Neural crest cell (in vitro differentiated cells): ENCODE measurements at regions not wholly inside any gene's neighbourhood (a gene's known extent, or its start where the extent isn't known, plus 50 kb on each side); places are given as distances from the start of the nearest gene placed in this dataset.

Source experiments
- DNase-seq: peaks from one replicate; pipeline ENCODE4 v3.0.0; 2021; ENCODE audit warnings: low read depth, mixed read lengths, low spot score
- H3K27ac Mint-ChIP-seq: one replicate; pipeline ENCODE4 v1.8.0; 2021; ENCODE audit warnings: mild to moderate bottlenecking, mixed read lengths; ENCODE audit not compliant: unreplicated experiment
- H3K27me3 Mint-ChIP-seq: 2 replicates; pipeline ENCODE4 v1.8.0; 2021; ENCODE audit warnings: low read depth, mild to moderate bottlenecking, mixed read lengths
- H3K36me3 Mint-ChIP-seq: 2 replicates; pipeline ENCODE4 v1.8.0; 2021; ENCODE audit warnings: low read depth, mild to moderate bottlenecking, mixed read lengths
- H3K4me1 Mint-ChIP-seq: 2 replicates; pipeline ENCODE4 v1.8.0; 2021; ENCODE audit warnings: mixed read lengths
- H3K4me3 Mint-ChIP-seq: one replicate; pipeline ENCODE4 v1.8.0; 2021; ENCODE audit warnings: mild to moderate bottlenecking, mixed read lengths
- H3K9me3 Mint-ChIP-seq: 2 replicates; pipeline ENCODE4 v1.8.0; 2021; ENCODE audit warnings: mixed read lengths
- TF ChIP-seq, protein P1 (sequence below): fragments of 200-600 bp; sonication (generic); conservative IDR thresholded peaks from 2 replicates; pipeline ENCODE4 v1.5.0; 2021; ENCODE audit warnings: antibody characterized with exemption, mild to moderate bottlenecking

GRCh38 chr22:22156348-22156715 lies 88.3 kb upstream of the VPREB1 start:
- no peaks in the 10 kb centered on the region for H3K9me3 Mint-ChIP-seq
- H3K27me3 Mint-ChIP-seq = peaks cover 79% of the 10 kb centered on the region
- no peak for DNase-seq
- H3K27ac Mint-ChIP-seq = no peak overlapping the region
- H3K36me3 Mint-ChIP-seq = no peaks in the 10 kb centered on the region
- no peak overlapping the region for H3K4me3 Mint-ChIP-seq
- no peaks in the 10 kb centered on the region for H3K4me1 Mint-ChIP-seq
- TF ChIP-seq, protein P1, sequence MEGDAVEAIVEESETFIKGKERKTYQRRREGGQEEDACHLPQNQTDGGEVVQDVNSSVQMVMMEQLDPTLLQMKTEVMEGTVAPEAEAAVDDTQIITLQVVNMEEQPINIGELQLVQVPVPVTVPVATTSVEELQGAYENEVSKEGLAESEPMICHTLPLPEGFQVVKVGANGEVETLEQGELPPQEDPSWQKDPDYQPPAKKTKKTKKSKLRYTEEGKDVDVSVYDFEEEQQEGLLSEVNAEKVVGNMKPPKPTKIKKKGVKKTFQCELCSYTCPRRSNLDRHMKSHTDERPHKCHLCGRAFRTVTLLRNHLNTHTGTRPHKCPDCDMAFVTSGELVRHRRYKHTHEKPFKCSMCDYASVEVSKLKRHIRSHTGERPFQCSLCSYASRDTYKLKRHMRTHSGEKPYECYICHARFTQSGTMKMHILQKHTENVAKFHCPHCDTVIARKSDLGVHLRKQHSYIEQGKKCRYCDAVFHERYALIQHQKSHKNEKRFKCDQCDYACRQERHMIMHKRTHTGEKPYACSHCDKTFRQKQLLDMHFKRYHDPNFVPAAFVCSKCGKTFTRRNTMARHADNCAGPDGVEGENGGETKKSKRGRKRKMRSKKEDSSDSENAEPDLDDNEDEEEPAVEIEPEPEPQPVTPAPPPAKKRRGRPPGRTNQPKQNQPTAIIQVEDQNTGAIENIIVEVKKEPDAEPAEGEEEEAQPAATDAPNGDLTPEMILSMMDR = no peak

DNA sequence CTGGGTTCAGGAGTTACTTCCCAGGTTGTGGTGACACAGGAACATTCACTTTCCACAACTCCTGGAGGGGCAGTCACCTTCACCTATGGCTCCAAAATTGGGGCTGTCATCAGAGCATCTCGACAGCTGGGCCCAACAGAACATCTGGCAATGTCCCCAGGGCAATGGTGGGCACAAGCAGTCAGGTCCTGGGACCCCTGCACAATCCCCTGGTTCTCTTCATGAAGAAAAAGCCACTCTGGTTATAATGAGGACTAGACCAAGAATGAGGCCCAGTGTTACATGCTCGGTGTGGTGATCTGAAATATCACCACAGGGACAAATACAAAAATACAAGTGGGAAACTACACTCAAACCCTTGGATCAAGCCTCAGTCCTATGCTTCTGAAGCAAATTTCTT lies 89.0 kb upstream of the VPREB1 start:
- no peak for DNase-seq
- Mint-ChIP-seq H3K4me1 (no peaks in the 10 kb centered on the region), H3K27me3 (peaks cover 85% of the 10 kb centered on the region), H3K27ac (no peak overlapping the region), H3K4me3 (no peak overlapping the region), H3K36me3 (no peaks in the 10 kb centered on the region), H3K9me3 (no peaks in the 10 kb centered on the region)
- TF ChIP-seq, protein P1 = no peak

DNA sequence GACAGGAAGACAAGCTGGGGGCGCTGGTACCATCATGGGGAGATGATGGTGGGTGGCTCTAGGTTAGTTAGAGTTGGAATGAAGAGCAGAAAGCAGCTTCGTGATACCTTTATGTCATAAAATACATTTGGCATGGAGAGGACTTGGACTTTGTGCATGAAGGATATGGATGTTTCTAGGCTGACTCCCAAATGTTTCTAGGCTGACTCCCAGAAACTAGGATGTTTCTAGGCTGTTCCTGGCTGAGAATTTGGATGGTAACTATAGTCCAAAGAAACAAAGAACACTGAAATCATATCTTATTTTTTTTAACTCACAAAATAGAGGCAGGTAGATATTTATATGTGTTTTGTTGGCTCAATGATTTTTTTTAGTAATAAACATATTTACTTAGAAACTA lies 89.4 kb upstream of the VPREB1 start:
- Mint-ChIP-seq H3K27me3 (peaks cover 90% of the 10 kb centered on the region), H3K9me3 (no peaks in the 10 kb centered on the region), H3K36me3 (no peaks in the 10 kb centered on the region), H3K4me3 (no peak overlapping the region), H3K27ac (no peak overlapping the region), H3K4me1 (no peaks in the 10 kb centered on the region)
- no peak for DNase-seq
- TF ChIP-seq, protein P1 = no peak

- no peak for DNase-seq
- Mint-ChIP-seq H3K27ac (no peak overlapping the region), H3K27me3 (peaks cover 91% of the 10 kb centered on the region), H3K36me3 (no peaks in the 10 kb centered on the region), H3K4me3 (no peak overlapping the region), H3K9me3 (no peaks in the 10 kb centered on the region), H3K4me1 (no peaks in the 10 kb centered on the region)
- TF ChIP-seq, protein P1 = no peak
Measured at GRCh38 chr22:22154040-22154439, 90.5 kb upstream of the VPREB1 start.

DNA sequence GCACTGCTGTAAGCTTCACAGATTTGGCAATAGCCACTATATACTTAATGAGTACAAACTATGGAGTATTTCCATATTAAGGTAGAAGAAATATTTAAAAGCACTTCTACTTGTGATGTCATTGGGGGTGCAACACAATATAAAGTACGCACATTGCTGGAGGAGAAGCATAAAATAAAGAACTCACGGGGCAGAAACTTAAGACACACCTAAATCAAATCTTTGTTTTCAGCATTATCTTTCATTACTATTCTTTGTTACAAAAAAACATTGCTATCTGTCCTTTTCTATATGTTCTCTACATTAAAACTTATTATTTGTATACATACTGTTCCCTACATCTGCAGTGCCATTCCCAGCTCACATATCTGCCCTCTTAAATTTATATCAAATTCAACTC lies 93.3 kb upstream of the VPREB1 start:
- TF ChIP-seq, protein P1 = no peak
- Mint-ChIP-seq H3K9me3 (no peaks in the 10 kb centered on the region), H3K4me1 (no peaks in the 10 kb centered on the region), H3K36me3 (no peaks in the 10 kb centered on the region), H3K27ac (no peak overlapping the region), H3K27me3 (peaks cover 93% of the 10 kb centered on the region), H3K4me3 (no peak overlapping the region)
- no peak for DNase-seq

DNA sequence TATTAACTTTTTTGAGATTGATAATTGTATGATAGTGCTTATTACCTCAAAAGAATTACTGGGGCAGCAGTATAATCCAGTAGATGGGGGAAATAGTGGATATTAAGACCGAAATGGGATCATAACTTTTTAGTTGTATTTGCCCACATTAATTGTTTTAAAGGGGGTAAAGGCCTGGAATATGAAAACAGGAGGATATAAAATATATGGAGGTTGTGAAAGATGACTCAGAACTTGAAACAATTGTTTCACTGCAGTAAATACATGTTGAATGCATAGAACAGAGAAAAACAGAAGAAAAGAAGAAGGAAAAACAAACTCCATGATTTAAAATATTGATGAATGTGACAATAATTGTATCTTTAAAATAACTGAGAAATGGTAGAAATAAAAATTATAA lies 94.1 kb upstream of the VPREB1 start:
- Mint-ChIP-seq H3K27ac (no peak overlapping the region), H3K4me3 (no peak overlapping the region), H3K36me3 (no peaks in the 10 kb centered on the region), H3K27me3 (peaks cover 88% of the 10 kb centered on the region), H3K9me3 (no peaks in the 10 kb centered on the region), H3K4me1 (no peaks in the 10 kb centered on the region)
- TF ChIP-seq, protein P1 = no peak
- DNase-seq = no peak
